Ureter (tissue), 1 donor: ENCODE measurements at regions not wholly inside any gene's neighbourhood (a gene's known extent, or its start where the extent isn't known, plus 50 kb on each side); places are given as distances from the start of the nearest gene placed in this dataset.
A peak's percentile ranks its signal among the peaks of the same experiment; 100 is the strongest.

Experiments used
- DNase-seq: peaks from one replicate; pipeline ENCODE4 v3.0.0-alpha.2; 2020; ENCODE audit warnings: low spot score
- donor health status: DM: yes; HTN: yes; CAD: no.

- DNase-seq = no peak
These were observed 308.9 kb downstream of the SLC6A15 start for GRCh38 chr12:84603484-84604248.

- DNase-seq = no peak
These were observed 311.1 kb downstream of the SLC6A15 start for GRCh38 chr12:84601483-84601882.

GRCh38 chr12:84599539-84599938 lies 313.1 kb downstream of the SLC6A15 start:
- DNase-seq = no peak

- no peak for DNase-seq
These were observed 316.3 kb downstream of the SLC6A15 start for GRCh38 chr12:84596266-84596665.

GRCh38 chr12:84594157-84594556 lies 318.4 kb downstream of the SLC6A15 start:
- no peak for DNase-seq

GRCh38 chr12:84585776-84586395 lies 326.7 kb downstream of the SLC6A15 start:
- DNase-seq = no peak

GRCh38 chr12:84572196-84572595 lies 340.4 kb downstream of the SLC6A15 start:
- no peak for DNase-seq

- no peak for DNase-seq
These were observed 350.3 kb downstream of the SLC6A15 start for GRCh38 chr12:84562331-84562730.

- no peak for DNase-seq
These were observed 351.2 kb downstream of the SLC6A15 start for GRCh38 chr12:84561351-84561750.

GRCh38 chr12:84554199-84554723 lies 358.3 kb downstream of the SLC6A15 start:
- no peak for DNase-seq

- no peak for DNase-seq
These were observed 359.1 kb downstream of the SLC6A15 start for GRCh38 chr12:84553331-84554117.

GRCh38 chr12:84551373-84551772 lies 361.2 kb downstream of the SLC6A15 start:
- no peak for DNase-seq

GRCh38 chr12:84550518-84550917 lies 362.1 kb downstream of the SLC6A15 start:
- no peak for DNase-seq

- DNase-seq = no peak
These were observed 370.3 kb downstream of the SLC6A15 start for GRCh38 chr12:84542289-84542688.

GRCh38 chr12:84537666-84538065 lies 374.9 kb downstream of the SLC6A15 start:
- no peak for DNase-seq

GRCh38 chr12:84512751-84513150 lies 399.8 kb downstream of the SLC6A15 start:
- no peak for DNase-seq

GRCh38 chr12:84508851-84509260 lies 403.7 kb downstream of the SLC6A15 start:
- DNase-seq = peak; percentile 50

GRCh38 chr12:84507956-84508850 lies 404.4 kb downstream of the SLC6A15 start:
- peak; percentile 46 for DNase-seq

GRCh38 chr12:84506282-84506681 lies 406.3 kb downstream of the SLC6A15 start:
- DNase-seq = no peak

GRCh38 chr12:84502907-84503787 lies 409.5 kb downstream of the SLC6A15 start:
- DNase-seq = peak; percentile 50
